Stomach smooth muscle (tissue), 2 donors: ENCODE measurements at regions not wholly inside any gene's neighbourhood (a gene's known extent, or its start where the extent isn't known, plus 50 kb on each side); places are given as distances from the start of the nearest gene placed in this dataset.

ENCODE experiments used
- H3K27ac ChIP-seq: one replicate; pipeline ENCODE4 v1.7.0; 2013; ENCODE audit warnings: mild to moderate bottlenecking, low read length, inconsistent platforms
- H3K27me3 ChIP-seq, 2 donors: one replicate each; pipeline ENCODE4 v1.7.0; 2013; ENCODE audit warnings: low read length in 2 of 2; ENCODE audit not compliant: insufficient read depth in 2 of 2, control insufficient read depth in 1 of 2
- H3K36me3 ChIP-seq, 2 donors: one replicate each; pipeline ENCODE4 v1.7.0; 2013; ENCODE audit warnings: low read length in 2 of 2; ENCODE audit not compliant: control insufficient read depth in 2 of 2, insufficient read depth in 2 of 2
- H3K4me1 ChIP-seq: one replicate; pipeline ENCODE4 v1.7.0; 2013; ENCODE audit warnings: low read length; ENCODE audit not compliant: control insufficient read depth, insufficient read depth
- H3K4me3 ChIP-seq, 2 donors: one replicate each; pipeline ENCODE4 v1.7.0; 2013; ENCODE audit warnings: low read length in 2 of 2
- H3K9ac ChIP-seq, 2 donors: one replicate each; pipeline ENCODE4 v1.7.0; 2013; ENCODE audit warnings: low read length in 2 of 2, mild to moderate bottlenecking in 1 of 2
- H3K9me3 ChIP-seq, 2 donors: one replicate each; pipeline ENCODE4 v1.7.0; 2013; ENCODE audit warnings: low read length in 2 of 2; ENCODE audit not compliant: control insufficient read depth in 2 of 2
- donor health status: healthy.
- donor health status: Pancreatic carcinoma.

GRCh38 chr6:146889303-146889702, 290.5 kb downstream of the ADGB start:
- Histone ChIP-seq H3K27me3 (no peaks in the 10 kb centered on the region), H3K9ac (no peak overlapping the region), H3K36me3 (no peaks in the 10 kb centered on the region), H3K4me3 (no peak overlapping the region), H3K27ac (no peak overlapping the region), H3K9me3 (no peaks in the 10 kb centered on the region), H3K4me1 (no peaks in the 10 kb centered on the region)

- no peak overlapping the region for H3K27ac ChIP-seq
Observed at GRCh38 chr6:146890172-146890571, 291.4 kb downstream of the ADGB start.

GRCh38 chr6:146890644-146891434, 292.1 kb downstream of the ADGB start:
- no peak overlapping the region for H3K9ac ChIP-seq
- H3K27me3 ChIP-seq: no peaks in the 10 kb centered on the region
- H3K9me3 ChIP-seq: no peaks in the 10 kb centered on the region
- no peaks in the 10 kb centered on the region for H3K36me3 ChIP-seq
- no peak overlapping the region for H3K4me3 ChIP-seq
- H3K27ac ChIP-seq: no peak overlapping the region
- H3K4me1 ChIP-seq: no peaks in the 10 kb centered on the region

More at GRCh38 chr6:146890172-146890571, 291.4 kb downstream of the ADGB start:
- no peaks in the 10 kb centered on the region for H3K27me3 ChIP-seq
- H3K4me3 ChIP-seq: no peak overlapping the region
- no peaks in the 10 kb centered on the region for H3K36me3 ChIP-seq
- H3K4me1 ChIP-seq: no peaks in the 10 kb centered on the region
- H3K9me3 ChIP-seq: no peaks in the 10 kb centered on the region
- H3K9ac ChIP-seq: no peak overlapping the region

GRCh38 chr6:146891615-146892265, 293.0 kb downstream of the ADGB start:
- Histone ChIP-seq H3K4me3 (no peak overlapping the region), H3K4me1 (no peaks in the 10 kb centered on the region), H3K9ac (no peak overlapping the region), H3K36me3 (no peaks in the 10 kb centered on the region), H3K27ac (no peak overlapping the region), H3K27me3 (no peaks in the 10 kb centered on the region), H3K9me3 (no peaks in the 10 kb centered on the region)

GRCh38 chr6:146892283-146892612, 293.5 kb downstream of the ADGB start:
- no peak overlapping the region for H3K27ac ChIP-seq

GRCh38 chr6:146892613-146893401, 294.0 kb downstream of the ADGB start:
- Histone ChIP-seq H3K9me3 (no peaks in the 10 kb centered on the region), H3K27ac (no peak overlapping the region), H3K4me1 (no peaks in the 10 kb centered on the region), H3K27me3 (no peaks in the 10 kb centered on the region), H3K4me3 (no peak overlapping the region), H3K36me3 (no peaks in the 10 kb centered on the region), H3K9ac (no peak overlapping the region)

More at GRCh38 chr6:146892283-146892612, 293.5 kb downstream of the ADGB start:
- H3K36me3 ChIP-seq: no peaks in the 10 kb centered on the region
- H3K27me3 ChIP-seq: no peaks in the 10 kb centered on the region
- H3K4me1 ChIP-seq: no peaks in the 10 kb centered on the region
- H3K9me3 ChIP-seq: no peaks in the 10 kb centered on the region
- no peak overlapping the region for H3K9ac ChIP-seq
- H3K4me3 ChIP-seq: no peak overlapping the region

- H3K27ac ChIP-seq: no peak overlapping the region
- H3K36me3 ChIP-seq: no peaks in the 10 kb centered on the region
- H3K4me3 ChIP-seq: no peak overlapping the region
- no peaks in the 10 kb centered on the region for H3K4me1 ChIP-seq
- H3K27me3 ChIP-seq: no peaks in the 10 kb centered on the region
- H3K9ac ChIP-seq: no peak overlapping the region
- no peaks in the 10 kb centered on the region for H3K9me3 ChIP-seq
Observed at GRCh38 chr6:146893690-146894089, 294.9 kb downstream of the ADGB start.

GRCh38 chr6:146894624-146895023, 295.9 kb downstream of the ADGB start:
- Histone ChIP-seq H3K9ac (no peak overlapping the region), H3K4me1 (no peaks in the 10 kb centered on the region), H3K27ac (no peak overlapping the region), H3K36me3 (no peaks in the 10 kb centered on the region), H3K9me3 (no peaks in the 10 kb centered on the region), H3K27me3 (no peaks in the 10 kb centered on the region), H3K4me3 (no peak overlapping the region)

- Histone ChIP-seq H3K4me1 (no peaks in the 10 kb centered on the region), H3K36me3 (no peaks in the 10 kb centered on the region)
Observed at GRCh38 chr6:146895101-146895771, 296.5 kb downstream of the ADGB start.

GRCh38 chr6:146895772-146896061, 296.9 kb downstream of the ADGB start:
- Histone ChIP-seq H3K36me3 (no peaks in the 10 kb centered on the region), H3K9me3 (no peaks in the 10 kb centered on the region), H3K9ac (no peak overlapping the region), H3K27ac (no peak overlapping the region), H3K4me3 (no peak overlapping the region), H3K27me3 (no peaks in the 10 kb centered on the region), H3K4me1 (no peaks in the 10 kb centered on the region)

More at GRCh38 chr6:146895101-146895771, 296.5 kb downstream of the ADGB start:
- Histone ChIP-seq H3K9me3 (no peaks in the 10 kb centered on the region), H3K9ac (no peak overlapping the region), H3K27me3 (no peaks in the 10 kb centered on the region), H3K4me3 (no peak overlapping the region), H3K27ac (no peak overlapping the region)
